Osteoblast (primary cell): ENCODE measurements at regions not wholly inside any gene's neighbourhood (a gene's known extent, or its start where the extent isn't known, plus 50 kb on each side); places are given as distances from the start of the nearest gene placed in this dataset.

Source experiments
- DNase-seq: peaks from one replicate; pipeline ENCODE4 v3.0.0; 2011; ENCODE audit warnings: low spot score, mixed read lengths; ENCODE audit not compliant: insufficient read length; ENCODE audit errors: missing footprints
- H2AFZ ChIP-seq: 2 replicates; pipeline ENCODE4 v1.6.0; 2011; ENCODE audit warnings: mild to moderate bottlenecking, low read length
- H3K27ac ChIP-seq: 2 replicates; pipeline ENCODE4 v1.5.1; 2011; ENCODE audit warnings: mild to moderate bottlenecking, low read depth, low read length, moderate library complexity
- H3K27me3 ChIP-seq: 2 replicates; pipeline ENCODE4 v1.6.0; 2012; ENCODE audit warnings: mild to moderate bottlenecking, control low read depth, inconsistent platforms, low read length, moderate library complexity; ENCODE audit not compliant: insufficient read depth
- H3K36me3 ChIP-seq: 2 replicates; pipeline ENCODE4 v1.5.1; 2011; ENCODE audit warnings: mild to moderate bottlenecking, low read length, control low read depth, moderate library complexity; ENCODE audit not compliant: insufficient read depth
- H3K4me1 ChIP-seq: 2 replicates; pipeline ENCODE4 v1.5.1; 2011; ENCODE audit warnings: mild to moderate bottlenecking, low read length, control low read depth, moderate library complexity; ENCODE audit not compliant: insufficient read depth
- H3K4me2 ChIP-seq: 2 replicates; pipeline ENCODE4 v1.6.0; 2011; ENCODE audit warnings: mild to moderate bottlenecking, low read length; ENCODE audit not compliant: insufficient read depth
- H3K4me3 ChIP-seq: fragments of 200-600 bp; sonication (generic); 3 replicates; pipeline ENCODE4 v1.5.1; 2012; ENCODE audit warnings: mild to moderate bottlenecking, low read length, inconsistent platforms; ENCODE audit not compliant: insufficient read depth
- H3K79me2 ChIP-seq: 2 replicates; pipeline ENCODE4 v1.6.0; 2012; ENCODE audit warnings: mild to moderate bottlenecking, low read length, control low read depth, inconsistent platforms; ENCODE audit not compliant: insufficient read depth
- H3K9me3 ChIP-seq: 2 replicates; pipeline ENCODE4 v1.5.1; 2011; ENCODE audit warnings: low read depth, low read length, control low read depth
- H4K20me1 ChIP-seq: 2 replicates; pipeline ENCODE4 v1.6.0; 2012; ENCODE audit warnings: mild to moderate bottlenecking, low read length, control low read depth; ENCODE audit not compliant: insufficient read depth
- CTCF ChIP-seq: IDR thresholded peaks from 2 replicates; pipeline ENCODE4 v1.5.1; 2011; ENCODE audit warnings: mild to moderate bottlenecking, low read depth, low read length, moderate library complexity; ENCODE audit errors: extremely low read depth

GRCh38 chr18:47441914-47442313, 190.5 kb upstream of the SKOR2 start:
- Histone ChIP-seq H2AFZ (no peak overlapping the region), H3K36me3 (no peaks in the 10 kb centered on the region), H3K27ac (no peak overlapping the region), H3K9me3 (no peaks in the 10 kb centered on the region), H3K79me2 (no peaks in the 10 kb centered on the region), H4K20me1 (no peaks in the 10 kb centered on the region), H3K27me3 (no peaks in the 10 kb centered on the region), H3K4me1 (no peaks in the 10 kb centered on the region), H3K4me2 (no peak overlapping the region), H3K4me3 (no peak overlapping the region)
- no peak for TF ChIP-seq CTCF
- DNase-seq = no peak

- H3K4me3 ChIP-seq = no peak overlapping the region
- H3K36me3 ChIP-seq = no peaks in the 10 kb centered on the region
- no peaks in the 10 kb centered on the region for H4K20me1 ChIP-seq
- H2AFZ ChIP-seq = no peak overlapping the region
- no peaks in the 10 kb centered on the region for H3K9me3 ChIP-seq
- no peak for DNase-seq
- TF ChIP-seq CTCF = no peak
- H3K4me1 ChIP-seq = no peaks in the 10 kb centered on the region
- no peaks in the 10 kb centered on the region for H3K27me3 ChIP-seq
- H3K4me2 ChIP-seq = no peak overlapping the region
- no peaks in the 10 kb centered on the region for H3K79me2 ChIP-seq
- no peak overlapping the region for H3K27ac ChIP-seq
Measured at GRCh38 chr18:47438001-47438400, 186.5 kb upstream of the SKOR2 start.

DNA sequence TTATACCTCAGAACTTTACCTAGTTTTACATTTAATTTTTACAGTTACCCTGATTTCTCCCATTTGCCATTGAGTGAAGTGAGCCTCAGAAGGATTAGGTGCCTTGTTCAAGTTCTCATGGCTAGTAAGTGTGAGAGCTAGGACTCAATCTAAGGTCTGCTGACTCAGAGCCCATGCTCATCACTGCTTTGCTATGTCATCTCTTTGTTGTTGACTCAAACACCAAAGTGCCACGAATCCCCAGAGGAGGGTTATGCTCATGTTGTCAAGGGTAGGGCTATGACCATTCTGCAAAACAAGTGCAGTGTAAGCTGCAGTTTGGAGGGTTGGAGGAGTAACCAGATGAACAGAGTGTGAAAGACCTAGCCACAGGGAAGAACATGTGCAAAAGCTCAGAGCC, 185.4 kb upstream of the SKOR2 start:
- Histone ChIP-seq H3K79me2 (no peaks in the 10 kb centered on the region), H3K4me1 (no peaks in the 10 kb centered on the region), H4K20me1 (no peaks in the 10 kb centered on the region), H3K4me2 (no peak overlapping the region), H2AFZ (no peak overlapping the region), H3K4me3 (no peak overlapping the region), H3K9me3 (no peaks in the 10 kb centered on the region), H3K27ac (no peak overlapping the region), H3K27me3 (no peaks in the 10 kb centered on the region), H3K36me3 (no peaks in the 10 kb centered on the region)
- no peak for DNase-seq
- TF ChIP-seq CTCF = no peak

DNA sequence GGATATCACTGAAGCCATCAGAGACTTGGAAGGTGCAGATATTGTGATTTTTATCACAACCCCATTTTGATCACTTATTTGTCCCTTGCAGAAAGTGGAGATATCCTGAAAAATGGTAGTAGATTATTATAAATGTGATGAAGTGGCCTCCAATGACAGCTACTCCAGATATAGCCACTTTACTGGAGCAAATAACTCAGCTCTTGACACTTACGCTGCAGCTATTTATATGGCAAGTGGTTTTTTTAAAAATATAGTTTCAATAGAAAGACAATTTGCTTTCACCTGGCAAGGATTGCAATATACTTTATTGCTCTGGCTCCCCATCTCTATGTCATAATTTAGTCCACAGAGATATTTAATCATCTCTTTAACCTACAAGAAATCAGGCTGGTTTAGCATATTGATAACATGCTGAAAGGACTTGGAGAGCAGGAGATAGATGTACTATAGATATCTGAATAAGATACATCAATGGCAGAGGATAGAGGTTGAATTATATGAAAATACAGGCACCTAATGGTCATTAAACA, 182.8 kb upstream of the SKOR2 start:
- Histone ChIP-seq H3K4me2 (no peak overlapping the region), H3K4me3 (no peak overlapping the region), H3K36me3 (no peaks in the 10 kb centered on the region), H3K9me3 (no peaks in the 10 kb centered on the region), H4K20me1 (no peaks in the 10 kb centered on the region), H3K27me3 (no peaks in the 10 kb centered on the region), H2AFZ (no peak overlapping the region), H3K4me1 (no peaks in the 10 kb centered on the region), H3K79me2 (no peaks in the 10 kb centered on the region), H3K27ac (no peak overlapping the region)
- no peak for DNase-seq
- no peak for TF ChIP-seq CTCF
